ENCODE measurements at regions not wholly inside any gene's neighbourhood (a gene's known extent, or its start where the extent isn't known, plus 50 kb on each side); places are given as distances from the start of the nearest gene placed in this dataset.

- no peak overlapping the region for H3K9ac ChIP-seq (ENCODE audit: extremely low read depth, insufficient read length, low read length)
- no peaks in the 10 kb centered on the region for H3K9me3 ChIP-seq (ENCODE audit: control insufficient read depth, low read depth, low read length)
- no peaks in the 10 kb centered on the region for H3K79me2 ChIP-seq (ENCODE audit: insufficient read depth, low read length)
- H3K4ac ChIP-seq (ENCODE audit: low read depth, low read length): no peak overlapping the region
- no peak overlapping the region for H3K18ac ChIP-seq (ENCODE audit: insufficient read length, low read depth, low read length)
- no peak overlapping the region for H2BK5ac ChIP-seq (ENCODE audit: insufficient read length, low read length)
- H3K4me2 ChIP-seq (ENCODE audit: insufficient read depth, insufficient read length, low read length): no peak overlapping the region
- H2AK5ac ChIP-seq (ENCODE audit: insufficient read length, low read length): no peak overlapping the region
- DNase-seq: no peak
- no peak overlapping the region for H3K56ac ChIP-seq (ENCODE audit: insufficient read length, low read depth, low read length)
- H3K23me2 ChIP-seq (ENCODE audit: insufficient read length, low read depth, low read length, poor library complexity, severe bottlenecking): no peaks in the 10 kb centered on the region
- H2BK15ac ChIP-seq (ENCODE audit: low read depth, low read length): no peak overlapping the region
- Mint-ChIP-seq H3K4me3 (no peak overlapping the region), H3K27me3 (ENCODE audit: low read depth) (peaks cover 1% of the 10 kb centered on the region; the same call in 1 of the 2 replicates), H3K27ac (no peak overlapping the region), H3K36me3 (ENCODE audit: insufficient read depth in 1 of 3, low read depth in 3 of 3) (no peaks in the 10 kb centered on the region), H3K4me1 (no peaks in the 10 kb centered on the region), H3K9me3 (no peaks in the 10 kb centered on the region)
- H3K4me1 ChIP-seq (ENCODE audit: insufficient read depth, low read length): no peaks in the 10 kb centered on the region
- H2BK12ac ChIP-seq (ENCODE audit: insufficient read length, low read depth, low read length): no peak overlapping the region
- H3K14ac ChIP-seq (ENCODE audit: insufficient read depth, low read length): no peak overlapping the region
- no peak overlapping the region for H2BK20ac ChIP-seq (ENCODE audit: low read depth, low read length, poor library complexity, severe bottlenecking)
- no peak overlapping the region for H2AFZ ChIP-seq (ENCODE audit: low read length)
- no peak overlapping the region for H3K23ac ChIP-seq (ENCODE audit: insufficient read length, low read depth, low read length)
- no peaks in the 10 kb centered on the region for H3K79me1 ChIP-seq (ENCODE audit: insufficient read depth, low read depth, low read length, poor library complexity, severe bottlenecking)
- H4K20me1 ChIP-seq (ENCODE audit: control insufficient read depth, insufficient read depth, insufficient read length): no peaks in the 10 kb centered on the region
- no peak overlapping the region for H3T11ph ChIP-seq (ENCODE audit: low read length)
- no peak overlapping the region for H3K27ac ChIP-seq (ENCODE audit: insufficient read length, low read depth, low read length)
- no CpG with 5 or more reads among the region's 4 CpGs for WGBS (ENCODE audit: extremely low coverage, insufficient read length, low lambda C conversion rate)
- TF ChIP-seq, protein P1, sequence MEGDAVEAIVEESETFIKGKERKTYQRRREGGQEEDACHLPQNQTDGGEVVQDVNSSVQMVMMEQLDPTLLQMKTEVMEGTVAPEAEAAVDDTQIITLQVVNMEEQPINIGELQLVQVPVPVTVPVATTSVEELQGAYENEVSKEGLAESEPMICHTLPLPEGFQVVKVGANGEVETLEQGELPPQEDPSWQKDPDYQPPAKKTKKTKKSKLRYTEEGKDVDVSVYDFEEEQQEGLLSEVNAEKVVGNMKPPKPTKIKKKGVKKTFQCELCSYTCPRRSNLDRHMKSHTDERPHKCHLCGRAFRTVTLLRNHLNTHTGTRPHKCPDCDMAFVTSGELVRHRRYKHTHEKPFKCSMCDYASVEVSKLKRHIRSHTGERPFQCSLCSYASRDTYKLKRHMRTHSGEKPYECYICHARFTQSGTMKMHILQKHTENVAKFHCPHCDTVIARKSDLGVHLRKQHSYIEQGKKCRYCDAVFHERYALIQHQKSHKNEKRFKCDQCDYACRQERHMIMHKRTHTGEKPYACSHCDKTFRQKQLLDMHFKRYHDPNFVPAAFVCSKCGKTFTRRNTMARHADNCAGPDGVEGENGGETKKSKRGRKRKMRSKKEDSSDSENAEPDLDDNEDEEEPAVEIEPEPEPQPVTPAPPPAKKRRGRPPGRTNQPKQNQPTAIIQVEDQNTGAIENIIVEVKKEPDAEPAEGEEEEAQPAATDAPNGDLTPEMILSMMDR (conservative IDR thresholded peaks at IDR 0.05): no peak
- H4K5ac ChIP-seq (ENCODE audit: insufficient read length, low read depth, low read length): no peak overlapping the region
- no peak overlapping the region for H2BK120ac ChIP-seq (ENCODE audit: low read depth, low read length, poor library complexity, severe bottlenecking)
- no peak overlapping the region for H4K91ac ChIP-seq (ENCODE audit: insufficient read length, low read depth, low read length)
- no peak overlapping the region for H4K8ac ChIP-seq (replicated peaks; ENCODE audit: insufficient read length, low read depth, low read length)
- no peaks in the 10 kb centered on the region for H3K27me3 ChIP-seq (ENCODE audit: insufficient read depth, low read length)
Measured at GRCh38 chr15:46892621-46893160, 824.6 kb upstream of the SEMA6D start.

Measured in H9 (cell line).